Stomach (tissue), 4 donors: ENCODE measurements at regions not wholly inside any gene's neighbourhood (a gene's known extent, or its start where the extent isn't known, plus 50 kb on each side); places are given as distances from the start of the nearest gene placed in this dataset.

Source experiments
- CTCF ChIP-seq, 7 experiments: fragments of 450-650 bp in 4 of 7; fragments of 200-600 bp in 3 of 7; sonication (generic) in 3 of 7; IDR thresholded peaks; one replicate each; pipeline ENCODE4 v1.5.1; 2016 to 2019; ENCODE audit warnings: antibody characterized with exemption in 7 of 7, control low read depth in 2 of 7, mild to moderate bottlenecking in 1 of 7
- EP300 ChIP-seq: sonication (generic); formaldehyde crosslinking; IDR thresholded peaks from one replicate; pipeline ENCODE4 v1.6.1; 2017; ENCODE audit warnings: antibody characterized with exemption
- POLR2AphosphoS5 ChIP-seq, 3 donors: sonication (generic); formaldehyde crosslinking; IDR thresholded peaks; one replicate each; pipeline ENCODE4 v1.6.1; 2016; ENCODE audit warnings: antibody characterized with exemption in 3 of 3

- TF ChIP-seq EP300: no peak
- TF ChIP-seq CTCF (IDR thresholded peaks at IDR 0.05): no peak
- TF ChIP-seq POLR2AphosphoS5 (IDR thresholded peaks at IDR 0.05): no peak
These were observed 169.5 kb upstream of the S1PR3 start for GRCh38 chr9:88821746-88822106.
